IMR-90 (cell line): ENCODE measurements at regions not wholly inside any gene's neighbourhood (a gene's known extent, or its start where the extent isn't known, plus 50 kb on each side); places are given as distances from the start of the nearest gene placed in this dataset.

Source experiments
- CTCF ChIP-seq: conservative IDR thresholded peaks from 2 replicates; pipeline ENCODE4 v1.5.1; 2012; ENCODE audit warnings: mild to moderate bottlenecking, low read depth, low read length, improper control_type of control experiment
- MAZ ChIP-seq: IDR thresholded peaks from 2 replicates; pipeline ENCODE4 v1.6.1; 2012; ENCODE audit warnings: low read depth, mild to moderate bottlenecking, low read length, improper control_type of control experiment, moderate library complexity, borderline replicate concordance
- NFE2L2 ChIP-seq: fragments of 150-350 bp; IDR thresholded peaks from 2 replicates; pipeline ENCODE4 v1.6.1; 2016; ENCODE audit warnings: low read depth, mild to moderate bottlenecking, low read length

- no peak for TF ChIP-seq CTCF
- no peak for TF ChIP-seq NFE2L2
- 0 out of 2 replicates have a peak, but pooled peaks have one; percentile 28 for TF ChIP-seq MAZ
Observed at GRCh38 chr5:34533582-34534522, 122.3 kb upstream of the RAI14 start (continued).
